HG02678 (cell line): ENCODE measurements at regions not wholly inside any gene's neighbourhood (a gene's known extent, or its start where the extent isn't known, plus 50 kb on each side); places are given as distances from the start of the nearest gene placed in this dataset.
"Not testable (repeated sequence)": the region's sequence is repeated elsewhere in the genome, so short reads cannot be mapped to it uniquely, and the experiment has no call there.

ENCODE experiments used
- ATAC-seq: cut with Tn5 transposase; IDR thresholded peaks from one replicate; pipeline ENCODE4 v1.9.1; 2021; ENCODE audit warnings: mild to moderate bottlenecking, moderate library complexity; ENCODE audit not compliant: unreplicated experiment

GRCh38 chr2:131636704-131637308, 109.1 kb downstream of the CCDC74A start:
- not testable (repeated sequence) for ATAC-seq

- not testable (repeated sequence) for ATAC-seq
These were observed 111.4 kb downstream of the CCDC74A start for GRCh38 chr2:131639001-131639620.

- no peak for ATAC-seq
These were observed 113.9 kb downstream of the CCDC74A start for GRCh38 chr2:131641414-131642206.

DNA sequence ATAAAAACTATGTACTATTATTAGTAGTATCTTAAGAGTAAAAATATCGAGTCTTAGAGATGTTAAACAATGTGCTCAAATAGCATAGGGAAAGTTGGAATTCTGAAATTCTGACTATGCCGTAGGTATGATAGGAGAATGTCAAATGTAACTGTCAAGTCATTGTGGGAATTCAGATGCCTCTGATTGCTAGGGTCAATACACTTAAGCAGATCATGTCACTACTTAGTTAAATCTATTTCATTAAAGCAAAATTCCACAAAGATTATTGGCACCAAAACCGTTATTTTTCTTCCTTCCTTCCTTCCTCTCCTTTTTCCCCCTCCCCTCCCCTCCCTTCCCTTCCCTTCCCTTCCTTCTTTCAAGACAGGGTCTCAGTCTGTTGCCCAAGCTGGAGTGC, 115.5 kb downstream of the CCDC74A start:
- ATAC-seq, result not testable (repeated sequence)

GRCh38 chr2:131645177-131645765, 117.6 kb downstream of the CCDC74A start:
- ATAC-seq, result no peak

DNA sequence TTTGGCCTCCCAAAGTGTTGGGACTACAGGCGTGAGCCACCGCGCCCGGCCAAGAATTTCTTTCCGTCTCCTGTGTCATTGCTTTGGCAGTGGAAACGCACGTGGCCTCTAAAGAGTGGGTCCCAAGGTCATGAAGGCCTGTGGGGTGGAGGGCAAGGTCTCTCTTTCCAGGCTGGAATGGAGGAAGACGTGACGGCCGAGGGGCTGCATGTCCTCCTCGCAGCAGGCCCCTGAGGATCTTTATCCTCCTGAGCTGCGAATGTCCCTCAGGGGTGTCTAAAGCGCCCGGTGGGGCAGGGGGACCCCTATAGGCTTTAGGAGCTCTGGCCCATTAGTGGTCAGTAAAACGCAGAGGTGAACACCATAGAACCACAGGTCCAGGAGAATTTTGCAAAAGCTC, 118.5 kb downstream of the CCDC74A start:
- ATAC-seq, result not testable (repeated sequence)

DNA sequence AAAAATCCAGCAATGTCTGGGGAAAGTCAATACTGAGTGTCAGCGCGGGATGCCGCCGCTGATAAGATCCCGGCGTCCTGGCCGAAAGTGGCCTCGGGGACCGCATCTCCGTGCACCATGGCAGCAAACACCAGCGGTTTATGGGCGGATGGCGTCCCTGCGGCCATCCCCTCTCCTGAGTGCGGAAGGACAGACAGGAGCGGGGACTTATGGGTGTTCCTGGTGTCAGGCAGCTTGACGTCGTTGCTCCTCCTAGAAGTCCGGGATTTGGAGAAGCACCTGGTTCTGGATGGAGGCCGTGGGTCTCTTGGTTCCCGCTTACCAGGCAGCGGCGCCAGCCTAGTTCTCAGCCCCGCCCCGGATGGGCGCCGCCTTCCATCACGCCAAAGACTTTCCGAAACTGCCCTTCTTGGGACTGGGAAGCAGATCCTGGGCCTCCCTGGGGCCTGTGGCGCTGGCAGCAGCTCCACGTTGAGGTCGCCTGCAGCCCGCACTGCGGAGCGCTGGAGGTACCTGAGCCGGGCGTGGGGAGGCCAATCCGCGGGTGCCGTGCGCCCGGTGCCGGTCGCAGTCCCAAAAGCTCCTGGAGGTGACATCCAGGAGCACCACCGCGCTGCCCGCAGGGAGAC, 119.1 kb downstream of the CCDC74A start:
- ATAC-seq, result no peak

- ATAC-seq, result not testable (repeated sequence)
These were observed 120.9 kb downstream of the CCDC74A start for GRCh38 chr2:131648565-131648964.

DNA sequence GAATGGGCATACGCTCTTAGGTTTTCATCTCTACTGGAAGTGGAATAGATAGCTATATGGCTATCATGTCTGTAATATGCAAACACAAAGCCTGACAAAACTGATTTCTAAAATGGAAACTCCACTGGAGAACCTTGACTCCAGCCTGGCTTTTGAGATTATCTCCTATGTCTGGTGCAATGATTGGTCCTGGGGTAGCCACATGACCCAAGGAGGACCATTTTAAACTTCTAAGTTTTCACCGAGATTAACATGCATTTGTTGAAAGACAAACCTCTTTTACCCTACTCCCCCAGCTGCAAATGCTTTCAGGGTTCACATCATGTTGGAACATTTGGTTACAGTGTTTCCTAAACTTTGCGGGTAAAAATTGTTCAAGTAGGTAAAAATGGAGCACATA, 124.6 kb downstream of the CCDC74A start:
- not testable (repeated sequence) for ATAC-seq

- not testable (repeated sequence) for ATAC-seq
These were observed 126.4 kb downstream of the CCDC74A start for GRCh38 chr2:131654107-131654506.

GRCh38 chr2:131656816-131657633, 129.3 kb downstream of the CCDC74A start:
- no peak for ATAC-seq

GRCh38 chr2:131657895-131658768, 130.4 kb downstream of the CCDC74A start:
- no peak for ATAC-seq

GRCh38 chr2:131658769-131659131, 131.1 kb downstream of the CCDC74A start:
- ATAC-seq, result no peak

GRCh38 chr2:131659168-131659572, 131.5 kb downstream of the CCDC74A start:
- no peak for ATAC-seq

DNA sequence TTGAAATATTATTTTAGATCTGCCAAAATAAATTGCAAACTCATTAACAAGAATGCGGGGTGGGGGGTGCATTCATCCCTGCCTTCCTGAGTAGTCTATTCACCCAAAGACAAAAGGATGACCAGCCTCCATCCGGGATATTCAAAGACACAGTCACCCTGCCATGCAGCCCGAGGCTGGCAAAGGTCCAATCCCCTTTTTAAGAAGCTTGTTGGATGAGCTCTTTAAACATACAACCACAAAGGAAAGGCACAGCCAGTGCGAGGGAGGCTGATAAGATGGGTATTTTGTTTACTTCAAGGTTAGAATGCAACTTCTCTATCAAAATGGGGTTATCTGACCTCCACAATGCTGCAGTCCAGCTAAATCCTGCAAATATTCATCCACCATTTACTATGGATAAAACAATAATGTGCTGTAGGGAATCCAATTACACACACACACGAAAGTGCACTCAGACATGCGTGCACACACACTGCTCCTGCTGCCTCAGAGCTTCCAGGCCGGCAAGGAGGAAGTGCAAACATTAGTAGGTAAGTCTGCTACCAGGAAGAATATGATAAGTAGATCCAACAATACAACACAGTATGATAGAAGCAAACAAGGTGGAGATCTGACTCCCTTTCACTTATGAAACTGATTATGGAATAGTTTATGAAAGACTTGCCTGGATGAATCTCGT, 133.6 kb downstream of the CCDC74A start:
- ATAC-seq, result not testable (repeated sequence)

- not testable (repeated sequence) for ATAC-seq
These were observed 134.3 kb downstream of the CCDC74A start for GRCh38 chr2:131661884-131662535.

DNA sequence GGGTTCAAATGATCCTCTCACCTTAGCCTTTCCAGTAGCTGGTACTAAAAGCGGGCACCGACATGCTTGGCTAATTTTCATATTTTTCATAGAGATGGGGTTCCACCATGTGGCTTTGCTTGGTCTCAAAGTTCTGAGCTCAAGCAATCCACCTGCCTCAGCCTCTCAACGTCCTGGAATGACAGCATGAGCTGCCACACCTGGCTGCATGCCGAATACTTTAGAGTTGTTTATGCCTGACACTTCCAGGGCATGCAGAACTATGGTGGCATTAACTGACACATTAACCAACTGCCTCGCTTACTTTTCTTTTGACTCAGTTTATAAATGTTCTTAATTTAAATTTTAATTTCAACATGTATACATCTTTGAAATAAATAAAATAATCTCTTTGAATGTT, 135.8 kb downstream of the CCDC74A start:
- not testable (repeated sequence) for ATAC-seq

DNA sequence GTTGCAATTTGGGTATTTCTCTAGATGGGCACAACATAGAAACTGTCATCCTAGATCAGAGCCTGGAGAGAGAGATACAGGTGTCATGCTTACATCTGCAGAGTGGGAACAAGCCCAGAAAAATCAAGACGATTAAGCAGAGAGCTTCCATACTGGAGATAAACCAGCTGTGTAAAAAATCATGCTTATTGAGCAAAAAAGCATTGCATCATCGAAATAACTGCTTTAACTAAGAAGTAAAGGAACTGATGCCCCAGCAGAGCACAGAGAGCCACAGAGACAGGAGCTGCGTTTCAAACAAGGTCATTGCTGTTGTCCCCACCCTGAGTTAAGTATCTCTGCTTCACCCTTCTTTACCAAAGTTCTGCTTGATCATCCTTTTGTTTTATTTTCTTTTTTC, 138.0 kb downstream of the CCDC74A start:
- not testable (repeated sequence) for ATAC-seq
